ENCODE measurements at regions not wholly inside any gene's neighbourhood (a gene's known extent, or its start where the extent isn't known, plus 50 kb on each side); places are given as distances from the start of the nearest gene placed in this dataset.

GRCh38 chr1:194230351-194231144, 1044.1 kb upstream of the B3GALT2 start:
- TF ChIP-seq CTCF (IDR thresholded peaks at IDR 0.05; ENCODE audit: insufficient read depth, low read length, missing control alignments): no peak
- ChIA-PET CTCF (no interaction called here), POLR2A (no interaction called here)
- no peak for DNase-seq (ENCODE audit: low read depth, low spot score)
- H3K4me3 ChIP-seq (ENCODE audit: low read depth, low read length): no peak overlapping the region

GRCh38 chr1:194228427-194228826, 1042.0 kb upstream of the B3GALT2 start:
- TF ChIP-seq CTCF (IDR thresholded peaks at IDR 0.05; ENCODE audit: insufficient read depth, low read length, missing control alignments): no peak
- CTCF ChIA-PET: no interaction called here
- no peak overlapping the region for H3K4me3 ChIP-seq (ENCODE audit: low read depth, low read length)
- DNase-seq (ENCODE audit: low read depth, low spot score): no peak
- POLR2A ChIA-PET: no interaction called here

GRCh38 chr1:194227161-194227560, 1040.7 kb upstream of the B3GALT2 start:
- ChIA-PET CTCF (no interaction called here), POLR2A (no interaction called here)
- no peak overlapping the region for H3K4me3 ChIP-seq (ENCODE audit: low read depth, low read length)
- TF ChIP-seq CTCF (IDR thresholded peaks at IDR 0.05; ENCODE audit: insufficient read depth, low read length, missing control alignments): no peak
- DNase-seq (ENCODE audit: low read depth, low spot score): no peak

GRCh38 chr1:194225821-194226220, 1039.4 kb upstream of the B3GALT2 start:
- CTCF ChIA-PET: no interaction called here
- DNase-seq (ENCODE audit: low read depth, low spot score): no peak
- TF ChIP-seq CTCF (IDR thresholded peaks at IDR 0.05; ENCODE audit: insufficient read depth, low read length, missing control alignments): no peak
- no peak overlapping the region for H3K4me3 ChIP-seq (ENCODE audit: low read depth, low read length)
- POLR2A ChIA-PET: no interaction called here

- ChIA-PET POLR2A (no interaction called here), CTCF (no interaction called here)
- no peak for TF ChIP-seq CTCF (IDR thresholded peaks at IDR 0.05; ENCODE audit: insufficient read depth, low read length, missing control alignments)
- DNase-seq (ENCODE audit: low read depth, low spot score): no peak
- no peak overlapping the region for H3K4me3 ChIP-seq (ENCODE audit: low read depth, low read length)
Measured at GRCh38 chr1:194223596-194223995, 1037.2 kb upstream of the B3GALT2 start.

- TF ChIP-seq CTCF (IDR thresholded peaks at IDR 0.05; ENCODE audit: insufficient read depth, low read length, missing control alignments): no peak
- CTCF ChIA-PET: no interaction called here
- no peak for DNase-seq (ENCODE audit: low read depth, low spot score)
- no peak overlapping the region for H3K4me3 ChIP-seq (ENCODE audit: low read depth, low read length)
- POLR2A ChIA-PET: no interaction called here
Measured at GRCh38 chr1:194215448-194215847, 1029.0 kb upstream of the B3GALT2 start.

Measured in AG04449 (cell line).